Karpas-422 (cell line): ENCODE measurements at regions not wholly inside any gene's neighbourhood (a gene's known extent, or its start where the extent isn't known, plus 50 kb on each side); places are given as distances from the start of the nearest gene placed in this dataset.

Experiments used
- DNase-seq: peaks from one replicate; pipeline ENCODE4 v3.0.0-alpha.2; 2015
- H2AFZ ChIP-seq: fragments of 200-600 bp; sonication (generic); 2 replicates; pipeline ENCODE4 v1.6.1; 2014; ENCODE audit warnings: antibody characterized with exemption, low read length, mixed read lengths
- H3K27ac ChIP-seq: fragments of 200-600 bp; sonication (generic); 2 replicates; pipeline ENCODE4 v1.5.1; 2014; ENCODE audit warnings: mild to moderate bottlenecking, low read length, moderate library complexity
- H3K27me3 ChIP-seq: fragments of 200-600 bp; sonication (generic); 2 replicates; pipeline ENCODE4 v1.6.1; 2014; ENCODE audit warnings: low read length, mixed read lengths
- H3K36me3 ChIP-seq: fragments of 200-600 bp; sonication (generic); 2 replicates; pipeline ENCODE4 v1.6.1; 2014; ENCODE audit warnings: low read length, mixed read lengths; ENCODE audit not compliant: insufficient read depth
- H3K4me1 ChIP-seq: fragments of 200-600 bp; sonication (generic); 2 replicates; pipeline ENCODE4 v1.6.1; 2014; ENCODE audit warnings: mild to moderate bottlenecking, low read length, mixed read lengths
- H3K4me2 ChIP-seq: fragments of 200-600 bp; sonication (generic); 2 replicates; pipeline ENCODE4 v1.6.1; 2014; ENCODE audit warnings: low read length, low read depth, mild to moderate bottlenecking; ENCODE audit not compliant: poor library complexity, severe bottlenecking
- H3K4me3 ChIP-seq: fragments of 200-600 bp; sonication (generic); 2 replicates; pipeline ENCODE4 v1.5.1; 2014; ENCODE audit warnings: mild to moderate bottlenecking, antibody characterized with exemption, low read length, mixed read lengths
- H3K79me2 ChIP-seq: fragments of 200-600 bp; sonication (generic); 2 replicates; pipeline ENCODE4 v1.6.1; 2014; ENCODE audit warnings: mild to moderate bottlenecking, low read length, mixed read lengths
- H3K9ac ChIP-seq: fragments of 200-600 bp; sonication (generic); 2 replicates; pipeline ENCODE4 v1.6.0; 2014; ENCODE audit warnings: low read length
- H3K9me2 ChIP-seq: fragments of 200-600 bp; sonication (generic), shearing (Covaris generic); replicated peaks from 2 replicates; pipeline ENCODE4 v1.6.0; 2014; ENCODE audit warnings: mild to moderate bottlenecking, low read length, moderate library complexity; ENCODE audit not compliant: insufficient read depth
- H3K9me3 ChIP-seq: fragments of 300-700, 200-600 bp; sonication (generic); 2 replicates; pipeline ENCODE4 v1.6.1; 2014; ENCODE audit warnings: low read length, mixed read lengths
- H4K20me1 ChIP-seq: fragments of 200-600 bp; sonication (generic); 2 replicates; pipeline ENCODE4 v1.6.1; 2014; ENCODE audit warnings: mild to moderate bottlenecking, antibody characterized with exemption, low read length, low read depth; ENCODE audit not compliant: insufficient read depth

- Histone ChIP-seq H3K4me3 (no peak overlapping the region), H3K9me3 (no peaks in the 10 kb centered on the region), H3K27ac (no peak overlapping the region), H3K27me3 (no peaks in the 10 kb centered on the region), H3K4me1 (no peaks in the 10 kb centered on the region), H3K4me2 (no peak overlapping the region), H3K36me3 (no peaks in the 10 kb centered on the region), H4K20me1 (no peaks in the 10 kb centered on the region), H2AFZ (no peak overlapping the region), H3K9me2 (no peaks in the 10 kb centered on the region), H3K9ac (no peak overlapping the region), H3K79me2 (no peaks in the 10 kb centered on the region)
- no peak for DNase-seq
These were observed 53.9 kb downstream of the BARX1 start for GRCh38 chr9:93900971-93901861.

- no peaks in the 10 kb centered on the region for H3K79me2 ChIP-seq
- no peaks in the 10 kb centered on the region for H3K27me3 ChIP-seq
- H3K36me3 ChIP-seq = no peaks in the 10 kb centered on the region
- no peaks in the 10 kb centered on the region for H3K9me3 ChIP-seq
- H3K4me3 ChIP-seq = no peak overlapping the region
- no peak overlapping the region for H3K27ac ChIP-seq
- no peaks in the 10 kb centered on the region for H3K9me2 ChIP-seq
- DNase-seq = no peak
- no peak overlapping the region for H3K4me2 ChIP-seq
- no peak overlapping the region for H2AFZ ChIP-seq
- H4K20me1 ChIP-seq = no peaks in the 10 kb centered on the region
- no peaks in the 10 kb centered on the region for H3K4me1 ChIP-seq
- H3K9ac ChIP-seq = no peak overlapping the region
These were observed 54.7 kb downstream of the BARX1 start for GRCh38 chr9:93900436-93900819.

GRCh38 chr9:93899609-93900435 lies 55.3 kb downstream of the BARX1 start:
- Histone ChIP-seq H3K27me3 (no peaks in the 10 kb centered on the region), H3K4me3 (no peak overlapping the region), H3K9ac (no peak overlapping the region), H3K4me1 (no peaks in the 10 kb centered on the region), H3K9me3 (no peaks in the 10 kb centered on the region), H3K27ac (no peak overlapping the region), H4K20me1 (no peaks in the 10 kb centered on the region), H3K79me2 (no peaks in the 10 kb centered on the region), H3K36me3 (no peaks in the 10 kb centered on the region), H2AFZ (no peak overlapping the region), H3K4me2 (no peak overlapping the region), H3K9me2 (no peaks in the 10 kb centered on the region)
- DNase-seq = no peak

DNA sequence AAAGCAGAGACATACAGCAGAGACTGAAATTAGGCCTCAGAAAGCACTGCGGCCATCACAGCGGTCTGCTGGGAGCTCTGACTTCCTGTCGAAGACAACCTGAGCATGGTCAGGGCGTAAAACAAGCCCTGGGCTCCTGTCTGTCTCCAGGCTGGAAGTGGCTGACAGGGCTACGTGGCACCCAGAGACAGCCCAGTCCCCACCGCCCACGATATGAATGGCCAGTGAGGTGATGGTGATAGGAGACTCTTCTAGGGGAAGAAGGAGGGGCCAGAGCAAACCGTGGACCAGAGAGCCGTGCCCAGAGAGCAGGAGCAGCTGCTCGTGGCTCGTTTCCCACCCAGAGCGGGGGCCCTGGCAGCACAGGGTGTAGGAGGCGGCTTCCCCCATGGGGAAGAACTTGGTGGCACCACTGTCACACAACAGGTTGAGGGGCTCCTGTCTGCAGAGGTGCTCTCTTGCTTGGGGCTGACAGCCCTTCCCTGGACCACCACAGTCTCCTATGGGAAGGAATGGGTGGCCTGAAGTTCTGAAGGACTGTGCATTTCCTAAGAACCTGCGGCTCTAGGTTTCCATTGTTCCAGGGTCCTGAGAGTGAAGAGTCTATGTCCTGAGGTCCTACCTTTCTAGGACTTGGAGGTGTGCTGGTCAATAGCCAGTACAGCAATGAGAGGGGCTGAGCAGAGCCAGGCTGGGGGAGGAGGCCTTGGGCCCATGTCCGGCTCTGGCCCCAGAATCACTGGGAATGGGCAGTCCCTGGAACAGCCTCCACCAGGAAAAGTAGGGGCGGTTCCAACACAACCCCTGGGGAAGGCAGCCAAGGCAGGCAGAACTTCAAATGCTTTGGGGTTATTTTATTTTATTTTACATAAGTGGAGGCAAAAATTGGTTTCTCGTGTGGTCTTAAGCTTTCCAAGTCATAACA lies 56.4 kb downstream of the BARX1 start:
- Histone ChIP-seq H3K9ac (no peak overlapping the region), H3K4me2 (no peak overlapping the region), H3K36me3 (no peaks in the 10 kb centered on the region), H3K9me2 (no peaks in the 10 kb centered on the region), H3K4me1 (no peaks in the 10 kb centered on the region), H3K27ac (no peak overlapping the region), H4K20me1 (no peaks in the 10 kb centered on the region), H3K27me3 (no peaks in the 10 kb centered on the region), H2AFZ (no peak overlapping the region), H3K4me3 (no peak overlapping the region), H3K79me2 (no peaks in the 10 kb centered on the region), H3K9me3 (no peaks in the 10 kb centered on the region)
- no peak for DNase-seq

- H3K27ac ChIP-seq = no peak overlapping the region
- H4K20me1 ChIP-seq = no peaks in the 10 kb centered on the region
- H3K27me3 ChIP-seq = no peaks in the 10 kb centered on the region
- no peak overlapping the region for H2AFZ ChIP-seq
- H3K9ac ChIP-seq = no peak overlapping the region
- H3K36me3 ChIP-seq = no peaks in the 10 kb centered on the region
- no peak overlapping the region for H3K4me3 ChIP-seq
- H3K4me2 ChIP-seq = no peak overlapping the region
- no peaks in the 10 kb centered on the region for H3K79me2 ChIP-seq
- DNase-seq = no peak
- H3K4me1 ChIP-seq = no peaks in the 10 kb centered on the region
- H3K9me3 ChIP-seq = no peaks in the 10 kb centered on the region
- H3K9me2 ChIP-seq = no peaks in the 10 kb centered on the region
These were observed 57.1 kb downstream of the BARX1 start for GRCh38 chr9:93898026-93898425.

DNA sequence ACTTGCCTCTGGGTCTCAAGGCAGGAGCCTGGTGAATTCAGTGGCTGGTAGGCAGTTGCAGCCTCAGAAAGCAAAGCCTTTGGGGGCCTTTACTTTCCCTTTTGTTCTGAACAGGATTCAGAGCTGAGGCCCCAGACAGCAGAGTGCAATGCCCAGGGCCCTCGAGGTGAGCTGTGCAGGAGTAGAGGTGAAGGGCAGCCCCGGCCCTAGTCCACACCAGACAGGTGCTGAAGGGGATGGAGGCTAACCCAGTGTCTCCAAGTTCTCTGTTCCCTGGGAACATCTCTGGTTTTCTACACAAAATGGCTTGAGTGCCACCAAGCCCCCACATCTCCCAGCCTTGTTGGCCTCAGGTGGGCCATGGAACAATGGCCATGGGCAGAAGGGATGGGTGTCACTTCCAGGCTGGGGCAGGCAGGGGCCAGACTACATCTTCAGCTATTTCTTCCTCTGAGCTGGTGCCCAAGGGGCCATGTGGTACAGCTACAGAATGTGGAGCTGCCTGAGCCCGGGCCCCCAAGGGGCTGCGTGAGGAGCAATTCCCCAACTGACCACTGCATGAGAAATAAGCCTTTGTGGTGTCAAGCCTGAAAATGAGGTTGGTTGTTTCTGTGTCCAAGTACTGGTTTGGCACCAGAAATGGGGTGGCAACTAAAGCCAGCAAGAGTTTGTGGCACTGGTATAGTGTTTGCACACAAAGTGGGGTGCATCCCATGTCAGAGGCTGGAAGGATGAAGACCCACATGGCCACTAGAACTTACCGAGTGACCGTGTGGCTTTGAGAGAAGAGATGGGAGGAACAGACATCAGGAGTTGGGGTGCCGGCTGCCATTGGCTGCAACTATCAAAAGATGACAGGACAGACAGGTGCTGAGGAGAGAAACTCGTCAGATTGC lies 57.8 kb downstream of the BARX1 start:
- DNase-seq = no peak
- Histone ChIP-seq H2AFZ (no peak overlapping the region), H3K79me2 (no peaks in the 10 kb centered on the region), H3K9me2 (no peaks in the 10 kb centered on the region), H3K4me3 (no peak overlapping the region), H3K4me1 (no peaks in the 10 kb centered on the region), H4K20me1 (no peaks in the 10 kb centered on the region), H3K4me2 (no peak overlapping the region), H3K9ac (no peak overlapping the region), H3K27ac (no peak overlapping the region), H3K36me3 (no peaks in the 10 kb centered on the region), H3K9me3 (no peaks in the 10 kb centered on the region), H3K27me3 (no peaks in the 10 kb centered on the region)

DNA sequence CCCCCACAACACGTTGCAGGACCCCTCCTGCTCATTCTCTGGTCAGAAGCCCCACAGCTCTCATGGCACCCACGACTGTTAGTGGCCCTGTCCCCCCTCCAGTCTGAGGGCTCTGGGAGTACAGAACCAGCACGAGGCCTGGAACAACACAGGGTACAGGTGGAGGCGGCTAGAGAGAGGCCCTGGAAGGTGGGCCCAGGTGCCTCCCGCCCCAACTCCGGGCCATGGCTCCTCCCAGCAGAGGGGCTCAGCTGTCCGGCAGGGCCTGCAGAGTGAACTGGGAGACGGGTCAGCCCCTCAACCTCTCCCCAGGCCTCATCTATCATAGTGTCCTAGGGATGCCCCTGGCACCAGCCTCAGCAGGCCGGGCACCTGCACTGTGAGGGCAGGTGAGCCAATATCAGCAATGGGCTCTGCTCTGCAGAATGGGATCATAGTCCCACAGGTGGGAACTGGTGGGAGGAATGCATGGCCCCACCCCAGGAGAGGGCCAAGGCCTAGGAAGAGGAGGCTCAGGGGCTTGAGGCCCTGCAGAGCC lies 58.6 kb downstream of the BARX1 start:
- Histone ChIP-seq H3K27ac (no peak overlapping the region), H3K4me3 (no peak overlapping the region), H3K9me3 (no peaks in the 10 kb centered on the region), H4K20me1 (no peaks in the 10 kb centered on the region), H3K4me2 (no peak overlapping the region), H3K9me2 (no peaks in the 10 kb centered on the region), H3K4me1 (no peaks in the 10 kb centered on the region), H3K79me2 (no peaks in the 10 kb centered on the region), H3K36me3 (no peaks in the 10 kb centered on the region), H2AFZ (no peak overlapping the region), H3K27me3 (no peaks in the 10 kb centered on the region), H3K9ac (no peak overlapping the region)
- DNase-seq = no peak
